ENCODE measurements at regions not wholly inside any gene's neighbourhood (a gene's known extent, or its start where the extent isn't known, plus 50 kb on each side); places are given as distances from the start of the nearest gene placed in this dataset.
A peak's percentile ranks its signal among the peaks of the same experiment; 100 is the strongest.
"Not testable (repeated sequence)": the region's sequence is repeated elsewhere in the genome, so short reads cannot be mapped to it uniquely, and the experiment has no call there.

GRCh38 chr1:168457296-168457695, 86.5 kb downstream of the XCL2 start:
- DNase-seq (ENCODE audit: low spot score), result not testable (repeated sequence)

GRCh38 chr1:168455764-168456163, 88.0 kb downstream of the XCL2 start:
- DNase-seq (ENCODE audit: low spot score), result no peak

GRCh38 chr1:168454211-168454815, 89.5 kb downstream of the XCL2 start:
- DNase-seq (ENCODE audit: low spot score), result no peak

GRCh38 chr1:168453056-168453455, 90.7 kb downstream of the XCL2 start:
- DNase-seq (ENCODE audit: low spot score), result no peak

- DNase-seq (ENCODE audit: low spot score), result no peak
These were observed 91.5 kb downstream of the XCL2 start for GRCh38 chr1:168452329-168452728.

GRCh38 chr1:168447871-168448270, 95.9 kb downstream of the XCL2 start:
- DNase-seq (ENCODE audit: low spot score), result no peak

- DNase-seq (ENCODE audit: low spot score), result no peak
These were observed 97.7 kb downstream of the XCL2 start for GRCh38 chr1:168446081-168446480.

GRCh38 chr1:168443899-168444298, 99.9 kb downstream of the XCL2 start:
- DNase-seq (ENCODE audit: low spot score), result no peak

GRCh38 chr1:168443356-168443755, 100.4 kb downstream of the XCL2 start:
- no peak for DNase-seq (ENCODE audit: low spot score)

- no peak for DNase-seq (ENCODE audit: low spot score)
These were observed 100.9 kb downstream of the XCL2 start for GRCh38 chr1:168442931-168443330.

- DNase-seq (ENCODE audit: low spot score), result no peak
These were observed 102.1 kb downstream of the XCL2 start for GRCh38 chr1:168441745-168442144.

GRCh38 chr1:168439456-168440375, 104.1 kb downstream of the XCL2 start:
- DNase-seq (ENCODE audit: low spot score), result peak; percentile 77

GRCh38 chr1:168438626-168439025, 105.2 kb downstream of the XCL2 start:
- no peak for DNase-seq (ENCODE audit: low spot score)

- no peak for DNase-seq (ENCODE audit: low spot score)
These were observed 106.0 kb downstream of the XCL2 start for GRCh38 chr1:168437821-168438220.

GRCh38 chr1:168435439-168435838, 108.4 kb downstream of the XCL2 start:
- DNase-seq (ENCODE audit: low spot score), result no peak

- DNase-seq (ENCODE audit: low spot score), result no peak
These were observed 110.6 kb downstream of the XCL2 start for GRCh38 chr1:168433238-168433637.

- DNase-seq (ENCODE audit: low spot score), result no peak
These were observed 111.9 kb downstream of the XCL2 start for GRCh38 chr1:168431882-168432281.

GRCh38 chr1:168430321-168430720, 113.5 kb downstream of the XCL2 start:
- DNase-seq (ENCODE audit: low spot score), result no peak

- DNase-seq (ENCODE audit: low spot score), result no peak
These were observed 115.6 kb downstream of the XCL2 start for GRCh38 chr1:168428063-168428731.

GRCh38 chr1:168427051-168427450, 116.7 kb downstream of the XCL2 start:
- no peak for DNase-seq (ENCODE audit: low spot score)

GRCh38 chr1:168424281-168424680, 119.5 kb downstream of the XCL2 start:
- DNase-seq (ENCODE audit: low spot score), result no peak

- no peak for DNase-seq (ENCODE audit: low spot score)
These were observed 121.5 kb downstream of the XCL2 start for GRCh38 chr1:168422203-168422847.
